SHP77 treated with DMSO at 0.1 percent for 48 hours (cell line): ENCODE measurements at regions not wholly inside any gene's neighbourhood (a gene's known extent, or its start where the extent isn't known, plus 50 kb on each side); places are given as distances from the start of the nearest gene placed in this dataset.

ENCODE experiments used
- DNase-seq: peaks from one replicate; lab custom pipeline; 2025; lab: John Stamatoyannopoulos, UW

DNA sequence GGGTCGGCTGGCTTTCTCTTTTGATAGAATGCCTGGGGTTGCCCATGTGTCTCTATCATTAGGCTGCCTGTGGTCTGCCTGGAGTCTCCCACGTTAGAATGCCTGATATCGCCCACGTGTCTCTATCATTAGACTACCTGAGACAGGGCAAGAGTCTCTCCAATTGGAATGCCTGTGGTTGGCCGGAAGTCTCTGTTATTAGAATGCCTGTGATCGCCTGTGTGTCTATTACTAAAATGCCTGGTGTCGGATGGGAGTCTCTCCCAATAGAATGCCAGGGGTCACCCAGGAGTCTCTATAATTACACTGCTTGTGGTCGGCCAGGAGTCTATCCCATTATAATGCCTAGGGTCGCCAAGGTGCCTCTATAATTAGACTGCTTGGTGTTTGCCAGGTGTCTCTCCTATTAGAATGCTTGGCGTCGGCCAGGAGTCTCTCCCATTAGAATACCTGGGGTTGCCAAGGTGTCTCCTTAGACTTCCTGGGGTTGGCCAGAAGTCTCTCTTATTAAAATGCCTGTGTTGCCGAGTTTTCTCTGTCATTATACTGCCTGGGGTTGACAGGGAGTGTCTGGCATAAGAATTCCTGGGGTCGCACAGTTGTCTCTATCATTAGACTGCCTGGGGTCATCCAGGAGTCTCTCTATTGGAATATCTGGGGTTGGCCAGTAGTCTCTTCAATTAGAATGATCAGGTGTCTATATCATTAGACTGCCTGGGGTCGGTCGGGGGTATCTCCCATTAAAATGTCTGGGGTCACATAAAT, 2272.8 kb downstream of the TP53TG3F start:
- DNase-seq = no peak

DNA sequence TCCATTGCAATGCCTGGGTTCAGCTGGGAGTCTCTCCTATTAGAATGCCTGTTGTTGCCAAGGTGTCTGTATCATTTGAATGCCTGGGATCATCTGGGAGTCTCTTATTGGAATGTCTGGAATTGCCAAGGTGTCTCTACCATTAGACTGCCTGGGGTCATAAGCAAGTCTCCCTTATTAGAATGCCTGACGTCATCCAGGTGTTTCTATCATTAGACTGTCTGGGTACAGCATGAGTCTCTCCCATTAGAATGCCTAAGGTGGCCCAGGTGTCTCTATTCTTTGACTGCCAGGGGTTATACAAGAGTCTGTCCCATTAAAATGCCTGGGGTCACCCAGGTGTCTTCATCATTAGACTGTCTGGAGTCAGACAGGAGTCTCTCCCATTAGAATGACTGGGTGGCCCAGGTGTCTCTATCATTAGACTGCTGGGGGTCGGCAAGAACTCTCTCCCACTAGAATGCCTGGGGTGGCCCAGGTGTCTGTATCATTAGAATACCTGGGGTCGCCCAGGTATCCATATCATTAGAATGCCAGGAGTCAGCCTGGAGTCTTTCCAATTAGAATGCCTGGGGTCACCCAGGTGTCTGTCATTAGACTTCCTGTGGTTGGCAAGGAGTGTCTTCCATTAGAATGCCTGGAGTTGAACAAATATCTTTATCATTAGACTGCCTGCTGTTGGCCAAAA, 2274.0 kb downstream of the TP53TG3F start:
- no peak for DNase-seq

- no peak for DNase-seq
Measured at GRCh38 chr16:35733971-35734702, 2274.7 kb downstream of the TP53TG3F start.

DNA sequence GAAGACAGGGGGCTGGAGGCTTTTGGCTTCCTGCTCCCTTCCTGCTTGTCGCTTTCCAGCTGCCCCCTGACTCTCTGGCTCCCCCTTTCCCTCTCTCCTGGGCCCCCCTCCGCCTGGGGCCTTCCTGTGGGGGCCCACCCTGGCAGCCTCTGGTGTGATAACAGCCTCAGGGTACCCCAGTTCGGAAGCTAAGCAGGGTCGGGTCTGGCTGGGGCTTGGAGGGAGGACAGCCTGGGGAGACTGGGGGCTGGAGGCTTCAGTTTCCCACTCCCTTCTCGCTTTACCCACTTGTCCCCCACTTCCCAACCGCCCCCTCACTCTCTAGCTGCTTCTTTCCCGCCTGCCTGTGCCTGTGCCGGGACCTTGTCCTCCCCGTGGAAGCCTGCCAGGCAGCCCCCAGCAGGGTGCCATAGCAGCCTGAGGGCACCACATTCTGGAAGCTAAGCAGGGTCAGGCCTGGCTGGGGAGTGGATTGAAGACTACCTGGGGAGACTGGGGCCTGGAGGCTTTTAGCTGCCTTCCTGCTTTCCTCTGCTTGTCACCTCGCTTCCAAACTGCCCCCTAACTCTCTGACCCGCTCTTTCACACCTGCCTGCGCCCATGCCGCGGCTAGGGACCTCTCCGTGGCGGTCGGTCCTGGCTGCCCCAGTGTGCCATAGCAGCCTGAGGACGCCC, 2275.5 kb downstream of the TP53TG3F start:
- no peak for DNase-seq

DNA sequence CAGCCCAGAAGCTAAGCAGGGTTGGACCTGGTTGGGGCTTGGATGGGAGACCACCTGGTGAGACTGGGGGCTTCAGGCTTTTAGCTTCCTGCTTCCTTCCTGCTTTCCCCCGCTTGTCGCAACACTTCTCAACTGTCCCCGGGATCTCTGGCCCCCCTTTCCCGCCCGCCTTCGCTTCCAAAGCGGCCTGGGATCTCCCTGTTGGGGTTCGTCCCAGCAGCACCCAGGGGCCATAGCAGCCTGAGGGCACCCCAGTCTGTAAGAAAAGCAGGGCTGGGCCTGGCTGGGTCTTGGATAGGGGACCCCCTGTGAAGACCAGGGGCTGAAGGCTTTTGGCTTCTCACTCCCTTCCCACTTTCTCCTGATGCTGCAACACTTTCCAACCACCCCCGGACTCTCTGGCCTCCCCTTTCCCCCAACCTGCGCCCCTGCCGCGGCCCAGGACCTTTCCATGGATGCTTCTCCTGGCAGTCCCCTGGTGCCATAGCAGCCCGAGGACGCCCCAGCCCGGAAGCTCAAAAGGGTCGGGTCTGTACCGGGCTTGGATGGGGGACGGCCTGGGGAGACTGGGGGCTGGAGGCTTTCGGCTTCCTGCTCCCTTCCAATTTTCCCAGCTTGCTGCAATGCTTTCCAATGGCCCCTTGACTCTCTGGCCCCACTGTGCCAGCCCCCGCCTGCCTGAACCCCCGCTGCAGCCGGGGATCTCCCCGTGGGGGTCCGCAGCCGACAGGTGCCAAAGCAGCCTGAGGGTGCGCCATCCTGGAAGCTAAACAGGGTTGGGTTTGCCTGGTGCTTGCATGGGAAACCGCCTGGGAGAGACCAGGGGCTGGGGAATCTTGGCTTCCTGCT, 2276.2 kb downstream of the TP53TG3F start:
- DNase-seq = no peak

- DNase-seq = no peak
Measured at GRCh38 chr16:35736546-35736945, 2277.1 kb downstream of the TP53TG3F start.

DNA sequence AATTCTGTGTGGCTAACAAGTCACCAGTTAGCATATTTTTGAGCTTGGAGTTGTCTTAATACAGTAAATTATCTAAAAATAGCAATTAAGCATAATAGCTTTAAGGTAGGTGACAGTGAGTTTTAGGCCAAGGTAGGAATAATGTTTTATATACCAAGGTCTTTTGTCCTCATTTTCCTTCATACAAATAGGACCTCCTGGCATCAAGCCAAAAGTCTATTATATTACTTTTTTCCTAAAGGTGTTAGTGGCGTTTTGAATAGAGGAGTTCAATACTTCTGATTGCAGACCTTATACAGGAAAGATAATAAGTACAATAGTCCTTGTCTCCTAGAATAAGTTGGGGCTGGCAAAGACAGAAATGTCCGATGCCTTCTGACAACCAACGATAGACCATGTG, 2277.7 kb downstream of the TP53TG3F start:
- DNase-seq = no peak

GRCh38 chr16:35741546-35741945, 2282.1 kb downstream of the TP53TG3F start:
- no peak for DNase-seq

- DNase-seq = no peak
Measured at GRCh38 chr16:35743101-35743692, 2283.8 kb downstream of the TP53TG3F start.

- no peak for DNase-seq
Measured at GRCh38 chr16:35744084-35744483, 2284.7 kb downstream of the TP53TG3F start.

DNA sequence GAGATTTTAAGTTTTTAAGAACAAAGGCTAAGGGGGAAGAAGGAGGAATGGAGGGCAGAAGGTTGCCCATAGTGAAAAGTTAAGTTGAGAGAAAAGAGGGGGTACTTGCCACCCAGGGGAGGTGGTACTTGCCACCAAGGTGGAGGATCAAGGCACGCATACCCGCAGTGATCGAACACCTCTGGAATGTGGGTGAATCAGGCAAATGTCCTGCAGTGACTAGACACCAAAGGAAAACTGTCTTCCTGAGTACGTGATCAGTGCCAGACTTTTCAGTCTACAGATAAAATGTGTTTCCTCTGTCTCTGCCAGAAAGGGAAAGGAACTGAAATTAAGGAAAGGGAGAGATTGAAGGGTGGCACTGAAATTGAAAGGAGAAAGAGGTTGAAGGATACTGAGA, 2285.3 kb downstream of the TP53TG3F start:
- no peak for DNase-seq

DNA sequence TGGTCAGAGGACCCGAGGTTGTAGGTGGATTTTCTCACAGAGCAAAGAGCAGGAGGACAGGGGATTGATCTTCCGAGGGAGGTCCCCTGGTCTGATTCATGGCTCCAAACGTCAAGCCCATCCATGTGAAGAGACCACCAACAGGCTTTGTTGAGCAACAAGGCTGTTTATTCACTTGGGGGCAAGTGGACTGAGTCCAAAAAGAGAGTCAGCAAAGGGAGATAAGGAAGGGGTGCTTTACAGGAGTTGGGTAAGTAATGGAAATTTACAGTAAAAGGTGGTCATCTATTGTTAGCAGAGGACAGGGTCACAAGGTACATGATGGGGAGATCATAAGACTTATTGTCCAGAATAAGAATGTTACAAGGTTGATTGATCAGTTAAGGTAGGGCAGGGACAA, 2285.8 kb downstream of the TP53TG3F start:
- DNase-seq = no peak

DNA sequence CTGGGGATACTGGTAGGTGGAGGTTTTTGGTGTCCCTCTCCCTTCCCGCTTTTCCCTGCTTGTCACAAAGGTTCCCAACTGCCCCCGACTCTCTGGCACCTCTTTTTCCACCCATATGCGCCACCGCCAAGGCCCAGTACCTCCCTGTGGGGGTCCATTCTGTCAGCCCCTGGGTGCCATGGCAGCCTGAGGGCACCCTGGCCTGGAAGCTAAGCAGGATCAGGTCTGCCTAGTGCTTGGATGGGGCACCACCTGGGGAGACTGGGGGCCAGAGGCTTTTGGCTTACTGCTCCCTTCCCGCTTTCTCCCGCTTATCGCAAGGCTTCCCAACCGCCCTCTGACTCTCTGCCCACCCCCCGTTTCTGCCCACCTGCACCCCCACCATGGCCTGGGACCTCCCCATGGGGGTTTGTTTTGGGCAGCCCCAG, 2286.4 kb downstream of the TP53TG3F start:
- no peak for DNase-seq

- DNase-seq = no peak
Measured at GRCh38 chr16:35746281-35746962, 2287.0 kb downstream of the TP53TG3F start.

DNA sequence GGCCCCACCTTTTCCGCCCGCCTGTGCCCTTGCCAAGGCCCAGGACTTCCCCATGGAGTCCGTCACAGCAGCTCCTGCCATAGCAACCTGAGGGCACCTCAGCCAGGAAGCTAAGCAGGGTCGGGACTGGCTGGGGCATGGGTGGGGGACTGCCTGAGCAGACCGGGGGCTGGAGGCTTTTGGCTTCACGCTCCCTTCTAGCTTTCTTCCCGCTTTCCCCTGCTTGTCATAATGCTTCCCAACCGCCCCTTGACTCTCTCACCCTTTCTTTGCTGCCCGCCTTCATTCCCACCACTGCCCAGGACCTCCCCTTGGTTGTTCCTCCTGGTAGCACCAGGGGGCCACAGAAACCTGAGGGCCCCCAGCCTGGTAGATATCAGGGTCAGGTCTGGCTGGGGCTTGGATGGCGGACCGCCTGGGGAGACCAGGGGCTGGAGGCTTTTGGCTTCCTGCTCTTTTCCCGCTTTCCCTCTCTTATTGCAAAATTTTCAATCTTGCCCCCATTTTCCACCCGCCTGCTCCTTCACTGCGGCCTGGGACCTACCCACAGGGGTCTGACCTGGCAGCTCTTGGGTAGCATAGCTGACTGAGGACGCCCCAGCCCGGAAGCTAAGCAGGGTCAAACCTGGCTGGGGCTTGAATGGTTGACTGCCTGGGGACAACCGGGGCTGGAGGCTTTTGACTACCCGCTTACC, 2287.7 kb downstream of the TP53TG3F start:
- no peak for DNase-seq

DNA sequence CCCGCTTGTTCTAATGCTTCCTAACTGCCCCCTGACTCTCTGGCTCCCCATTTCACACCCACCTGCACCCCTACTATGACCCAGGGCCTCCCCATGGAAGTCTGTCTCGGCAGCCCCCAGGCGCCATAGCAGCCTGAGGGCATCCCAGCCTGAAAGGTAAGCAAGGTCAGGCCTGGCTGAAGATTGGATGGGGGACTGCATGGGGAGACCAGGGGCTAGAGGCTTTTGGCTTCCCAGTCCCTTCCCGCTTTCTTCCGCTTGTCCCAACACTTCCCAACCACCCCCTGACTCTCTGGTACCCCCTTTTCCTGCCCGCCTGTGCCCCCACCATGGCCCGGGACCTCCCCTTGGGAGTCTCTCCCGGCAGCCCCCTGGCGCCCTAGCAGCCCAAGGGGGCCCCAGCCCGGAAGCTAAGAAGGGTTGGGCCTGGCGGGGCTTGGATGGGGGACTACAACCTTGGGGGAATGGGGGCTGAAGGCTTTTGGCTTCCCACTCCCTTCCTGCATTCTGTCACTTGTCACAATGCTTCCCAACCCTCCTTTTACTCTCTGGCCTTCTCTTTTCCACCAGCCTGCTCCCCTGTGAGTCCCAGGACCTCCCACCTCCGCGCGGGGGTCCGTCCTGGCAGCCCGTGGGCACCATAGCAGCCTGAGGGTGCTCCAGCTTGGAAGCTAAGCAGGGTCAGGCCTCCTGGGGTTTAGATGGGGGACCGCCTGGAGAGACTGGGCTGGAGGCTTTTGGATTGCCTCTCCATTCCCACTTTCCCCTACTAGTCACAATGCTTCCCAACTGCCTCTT, 2288.4 kb downstream of the TP53TG3F start:
- no peak for DNase-seq

DNA sequence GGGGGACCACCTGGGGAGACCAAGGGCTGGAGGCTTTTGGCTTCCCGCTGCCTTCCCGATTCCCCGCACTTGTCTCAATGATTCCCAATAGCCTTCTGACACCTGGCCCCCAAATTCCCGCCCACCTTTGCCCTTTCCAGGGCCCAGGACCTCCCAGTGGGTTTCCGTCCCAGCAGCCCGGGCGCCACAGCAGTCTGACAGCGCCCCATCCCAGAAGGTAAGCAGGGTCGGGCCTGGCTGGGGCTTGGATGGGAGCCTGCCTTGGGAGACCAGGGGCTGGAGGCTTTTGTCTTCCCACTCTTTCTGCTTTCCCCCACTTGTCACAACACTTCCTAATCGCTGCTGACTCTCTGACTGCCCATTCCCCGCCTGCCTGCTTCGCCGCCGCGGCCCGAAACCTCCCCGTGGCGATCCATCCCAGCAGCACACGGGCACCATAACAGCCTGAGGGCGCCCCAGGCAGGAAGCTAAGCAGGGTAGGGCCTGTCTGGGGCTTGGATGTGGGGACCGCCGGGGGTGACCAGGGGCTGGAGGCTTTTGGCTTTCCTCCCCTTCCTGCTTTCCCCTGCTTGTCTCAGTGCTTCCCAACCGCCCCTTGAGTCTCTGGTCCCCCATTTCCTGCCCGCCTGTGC, 2289.3 kb downstream of the TP53TG3F start:
- DNase-seq = no peak
